ENCODE measurements at regions not wholly inside any gene's neighbourhood (a gene's known extent, or its start where the extent isn't known, plus 50 kb on each side); places are given as distances from the start of the nearest gene placed in this dataset.

- TF ChIP-seq POLR2A (IDR thresholded peaks at IDR 0.05) (no peak), CTCF (IDR thresholded peaks at IDR 0.05) (no peak)
Measured at GRCh38 chr2:4139731-4140130, 436.4 kb downstream of the DCDC2C start.
